Neutrophil (primary cell): ENCODE measurements at regions not wholly inside any gene's neighbourhood (a gene's known extent, or its start where the extent isn't known, plus 50 kb on each side); places are given as distances from the start of the nearest gene placed in this dataset.
"Not testable (repeated sequence)": the region's sequence is repeated elsewhere in the genome, so short reads cannot be mapped to it uniquely, and the experiment has no call there.

ENCODE experiments used
- H3K27ac ChIP-seq: fragments of 200-600 bp; sonication (generic); 2 replicates; pipeline ENCODE4 v1.5.1; 2016; ENCODE audit warnings: mild to moderate bottlenecking, moderate library complexity
- H3K27me3 ChIP-seq: fragments of 200-600 bp; sonication (generic); 2 replicates; pipeline ENCODE4 v1.6.0; 2016; ENCODE audit warnings: mild to moderate bottlenecking
- H3K36me3 ChIP-seq: fragments of 200-600 bp; sonication (generic); 2 replicates; pipeline ENCODE4 v1.5.1; 2017
- H3K4me1 ChIP-seq, 2 experiments: fragments of 200-600 bp in 1 of 2; sonication (generic) in 1 of 2; 1 replicate in 1 of 2; 2 replicates in 1 of 2; pipeline versions ENCODE4 v1.5.1 to v1.6.1; 2013 to 2016; ENCODE audit warnings: low read depth in 1 of 2, low read length in 1 of 2, mild to moderate bottlenecking in 1 of 2, moderate library complexity in 1 of 2; ENCODE audit not compliant: control insufficient read depth in 1 of 2, insufficient read depth in 1 of 2
- H3K4me3 ChIP-seq, 2 experiments: fragments of 200-600 bp in 1 of 2; sonication (generic) in 1 of 2; 1 replicate in 1 of 2; 2 replicates in 1 of 2; pipeline ENCODE4 v1.5.1; 2013 to 2016; ENCODE audit warnings: low read depth in 1 of 2, low read length in 1 of 2, mild to moderate bottlenecking in 1 of 2, moderate library complexity in 1 of 2
- H3K9me3 ChIP-seq: fragments of 200-600 bp; sonication (generic); 2 replicates; pipeline ENCODE4 v1.5.1; 2016
- TF ChIP-seq, protein P1 (sequence below): fragments of 200-600 bp; sonication (generic); IDR thresholded peaks from 2 replicates; pipeline ENCODE4 v1.5.1; 2016; ENCODE audit warnings: antibody characterized with exemption

DNA sequence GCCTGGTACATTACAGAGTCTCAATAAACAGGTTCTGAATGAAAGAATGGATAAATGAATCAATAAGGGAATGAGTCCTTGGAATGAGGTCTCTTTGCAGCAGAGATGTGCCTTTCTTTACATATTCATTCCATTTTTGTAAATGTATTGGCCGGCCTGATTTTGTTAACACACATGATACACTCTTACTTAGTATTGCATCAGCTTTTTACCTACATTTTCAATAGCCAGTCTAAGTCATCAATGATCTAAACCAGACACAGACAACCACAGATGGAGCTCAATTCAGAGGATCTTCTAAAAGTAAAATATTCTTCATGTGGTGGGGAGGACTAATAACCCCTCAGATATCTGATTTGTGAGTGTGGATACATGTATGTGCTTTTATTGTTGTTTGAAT lies 653.1 kb downstream of the LMO4 start:
- H3K27ac ChIP-seq: no peak overlapping the region
- TF ChIP-seq, protein P1, sequence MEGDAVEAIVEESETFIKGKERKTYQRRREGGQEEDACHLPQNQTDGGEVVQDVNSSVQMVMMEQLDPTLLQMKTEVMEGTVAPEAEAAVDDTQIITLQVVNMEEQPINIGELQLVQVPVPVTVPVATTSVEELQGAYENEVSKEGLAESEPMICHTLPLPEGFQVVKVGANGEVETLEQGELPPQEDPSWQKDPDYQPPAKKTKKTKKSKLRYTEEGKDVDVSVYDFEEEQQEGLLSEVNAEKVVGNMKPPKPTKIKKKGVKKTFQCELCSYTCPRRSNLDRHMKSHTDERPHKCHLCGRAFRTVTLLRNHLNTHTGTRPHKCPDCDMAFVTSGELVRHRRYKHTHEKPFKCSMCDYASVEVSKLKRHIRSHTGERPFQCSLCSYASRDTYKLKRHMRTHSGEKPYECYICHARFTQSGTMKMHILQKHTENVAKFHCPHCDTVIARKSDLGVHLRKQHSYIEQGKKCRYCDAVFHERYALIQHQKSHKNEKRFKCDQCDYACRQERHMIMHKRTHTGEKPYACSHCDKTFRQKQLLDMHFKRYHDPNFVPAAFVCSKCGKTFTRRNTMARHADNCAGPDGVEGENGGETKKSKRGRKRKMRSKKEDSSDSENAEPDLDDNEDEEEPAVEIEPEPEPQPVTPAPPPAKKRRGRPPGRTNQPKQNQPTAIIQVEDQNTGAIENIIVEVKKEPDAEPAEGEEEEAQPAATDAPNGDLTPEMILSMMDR: no peak
- no peaks in the 10 kb centered on the region for H3K4me1 ChIP-seq
- no peak overlapping the region for H3K4me3 ChIP-seq
- H3K36me3 ChIP-seq: no peaks in the 10 kb centered on the region
- H3K27me3 ChIP-seq: no peaks in the 10 kb centered on the region
- no peaks in the 10 kb centered on the region for H3K9me3 ChIP-seq

DNA sequence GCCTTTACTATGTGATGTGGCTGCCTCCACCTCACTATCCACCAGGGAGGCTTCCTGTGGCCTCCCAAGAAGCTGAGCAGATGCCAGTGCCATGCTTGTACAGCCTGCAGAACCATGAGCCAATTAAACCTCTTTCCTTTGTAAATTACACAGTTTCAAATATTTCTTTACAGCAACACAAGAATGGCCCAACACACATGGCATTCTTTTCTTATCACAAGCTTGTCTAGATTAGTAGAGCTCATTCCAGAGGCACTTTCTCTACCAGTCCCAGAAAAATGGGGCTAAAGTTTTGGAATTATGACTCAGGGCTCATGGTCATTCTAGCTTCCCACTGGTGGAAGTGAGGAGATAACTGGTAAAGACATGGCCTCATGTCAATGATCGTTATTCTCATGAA lies 655.2 kb downstream of the LMO4 start:
- Histone ChIP-seq H3K9me3 (no peaks in the 10 kb centered on the region), H3K27ac (no peak overlapping the region), H3K4me3 (no peak overlapping the region), H3K4me1 (no peaks in the 10 kb centered on the region), H3K27me3 (no peaks in the 10 kb centered on the region), H3K36me3 (no peaks in the 10 kb centered on the region)
- TF ChIP-seq, protein P1: no peak

DNA sequence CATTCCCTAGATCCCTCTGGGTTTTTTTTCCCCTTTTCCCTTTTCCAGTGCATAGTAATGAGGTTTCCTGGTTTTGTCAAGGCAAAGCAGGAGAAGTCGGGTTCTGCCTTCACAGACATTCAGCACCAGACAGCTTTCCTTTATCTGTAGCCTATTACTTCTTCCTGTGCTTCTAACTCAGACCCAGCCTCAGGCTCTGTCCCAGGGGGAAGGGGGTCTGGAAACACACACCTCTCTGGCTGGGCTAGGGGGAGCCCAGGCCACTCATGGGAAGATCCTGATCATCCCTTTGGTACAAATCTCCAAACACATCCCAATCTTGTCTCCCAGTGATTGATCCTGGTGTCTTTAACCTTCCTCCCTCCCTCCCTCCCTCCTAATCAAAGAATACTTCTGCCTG lies 656.4 kb downstream of the LMO4 start:
- H3K27me3 ChIP-seq: no peaks in the 10 kb centered on the region
- H3K4me1 ChIP-seq: no peaks in the 10 kb centered on the region
- TF ChIP-seq, protein P1: no peak
- no peak overlapping the region for H3K4me3 ChIP-seq
- H3K9me3 ChIP-seq: no peaks in the 10 kb centered on the region
- no peak overlapping the region for H3K27ac ChIP-seq
- H3K36me3 ChIP-seq: no peaks in the 10 kb centered on the region

DNA sequence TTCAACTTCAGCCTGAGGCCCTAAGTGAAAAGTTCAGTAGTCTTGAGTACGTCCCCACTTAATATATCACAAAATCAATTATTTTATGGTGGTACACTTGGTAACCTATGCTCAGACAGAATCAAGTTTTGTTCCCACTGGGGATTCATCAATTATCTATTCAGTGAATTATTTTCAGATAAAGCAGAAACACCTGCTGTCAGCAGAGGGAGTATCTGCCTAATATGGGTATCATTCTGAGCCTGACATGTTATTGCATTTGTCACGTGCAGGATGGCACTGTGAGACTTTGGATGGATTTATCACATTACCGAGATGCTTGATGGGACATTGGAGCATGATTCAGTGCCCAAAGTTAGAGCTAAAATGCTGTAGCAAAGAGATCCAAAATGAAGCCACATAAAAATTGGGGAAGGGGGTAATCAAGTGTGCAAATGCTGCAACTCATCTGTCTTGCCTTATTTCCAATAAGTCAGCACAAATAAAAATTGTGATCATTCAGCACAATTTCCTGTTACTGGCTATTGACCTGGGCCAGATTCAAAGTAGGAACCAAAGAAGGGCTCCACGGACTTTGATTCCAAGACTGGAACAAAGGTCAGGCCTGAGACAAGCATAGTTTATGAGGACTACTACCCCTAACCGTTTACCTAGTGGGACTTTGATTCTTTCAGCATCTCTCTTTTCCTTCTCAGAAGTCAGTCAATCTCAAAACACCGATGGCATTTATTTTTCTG lies 657.6 kb downstream of the LMO4 start:
- Histone ChIP-seq H3K27me3 (no peaks in the 10 kb centered on the region), H3K9me3 (no peaks in the 10 kb centered on the region), H3K4me3 (no peak overlapping the region), H3K4me1 (no peaks in the 10 kb centered on the region), H3K36me3 (no peaks in the 10 kb centered on the region), H3K27ac (no peak overlapping the region)
- TF ChIP-seq, protein P1: no peak

DNA sequence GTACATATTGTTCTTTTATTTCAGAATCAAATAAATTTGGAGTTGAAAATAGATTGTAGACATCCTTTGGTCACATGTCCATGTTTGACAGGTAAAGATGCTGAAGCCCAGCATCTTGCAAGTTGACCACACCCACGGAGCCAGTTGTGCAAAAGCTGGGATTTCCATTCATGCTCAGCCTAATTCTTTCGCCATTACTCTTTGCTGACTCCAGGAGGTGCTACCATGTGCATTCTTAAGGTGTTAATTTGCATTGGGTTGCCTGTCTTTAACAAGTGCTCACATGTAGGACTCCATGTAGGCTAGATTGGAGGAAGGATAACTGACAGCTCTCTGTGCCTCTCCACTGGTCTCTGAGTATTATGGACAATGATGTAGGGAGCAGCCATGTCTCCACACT lies 660.7 kb downstream of the LMO4 start:
- H3K4me3 ChIP-seq: no peak overlapping the region
- H3K27ac ChIP-seq: no peak overlapping the region
- no peaks in the 10 kb centered on the region for H3K27me3 ChIP-seq
- no peaks in the 10 kb centered on the region for H3K36me3 ChIP-seq
- no peaks in the 10 kb centered on the region for H3K4me1 ChIP-seq
- no peaks in the 10 kb centered on the region for H3K9me3 ChIP-seq
- TF ChIP-seq, protein P1: no peak

DNA sequence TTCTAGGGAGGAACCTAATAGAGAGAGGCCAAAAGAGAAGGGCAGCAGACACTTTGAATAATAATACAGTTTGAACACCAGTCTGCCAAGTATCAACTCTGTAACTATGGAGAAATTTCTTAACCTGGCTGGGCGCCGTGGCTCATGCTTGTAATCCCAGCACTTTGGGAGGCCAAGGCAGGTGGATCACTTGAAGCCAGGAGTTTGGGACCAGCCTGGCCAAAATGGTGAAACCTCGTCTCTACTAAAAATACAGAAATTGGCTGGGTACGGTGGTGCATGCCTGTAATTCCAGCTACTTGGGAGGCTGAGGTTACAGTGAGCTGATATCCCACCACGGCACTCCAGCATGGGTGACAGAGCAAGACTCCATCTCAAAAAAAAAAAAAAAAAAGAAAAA lies 663.9 kb downstream of the LMO4 start:
- not testable (repeated sequence) for H3K27ac ChIP-seq, H3K36me3 ChIP-seq, H3K9me3 ChIP-seq, H3K27me3 ChIP-seq, H3K4me3 ChIP-seq, H3K4me1 ChIP-seq
